Mammary epithelial cell (primary cell): ENCODE measurements at regions not wholly inside any gene's neighbourhood (a gene's known extent, or its start where the extent isn't known, plus 50 kb on each side); places are given as distances from the start of the nearest gene placed in this dataset.

ENCODE experiments used
- EZH2 ChIP-seq: IDR thresholded peaks from 2 replicates; pipeline ENCODE4 v1.6.1; 2012; ENCODE audit warnings: low read length, inconsistent platforms, borderline replicate concordance
- TF ChIP-seq, protein P1 (sequence below), 2 donors: IDR thresholded peaks in 1 of 2; conservative IDR thresholded peaks in 1 of 2; 2 replicates each; pipeline ENCODE4 v1.5.1; 2011 to 2012; ENCODE audit warnings: inconsistent platforms in 2 of 2, low read length in 2 of 2, mild to moderate bottlenecking in 2 of 2, control low read depth in 1 of 2, low read depth in 1 of 2; ENCODE audit not compliant: insufficient read depth in 1 of 2; ENCODE audit errors: extremely low read depth in 1 of 2

DNA sequence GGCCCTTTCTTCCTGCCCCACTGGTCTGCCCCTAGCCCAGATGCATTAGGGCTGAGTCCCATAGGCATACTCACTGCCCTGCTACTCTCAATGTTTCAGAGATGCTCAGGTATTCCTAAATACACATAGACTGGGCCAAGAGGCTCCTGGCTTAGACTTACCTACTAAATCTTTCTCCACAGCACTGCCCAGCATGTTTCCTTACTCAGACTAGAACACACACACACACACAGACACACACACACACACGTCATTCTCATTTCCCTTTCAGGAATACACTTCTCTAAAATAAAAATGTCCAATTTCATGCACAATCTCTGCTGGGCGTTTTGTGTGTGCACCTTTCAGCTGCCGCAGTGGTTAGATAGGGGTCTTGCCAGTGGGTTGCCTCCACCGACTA lies 175.7 kb downstream of the FAM43A start:
- TF ChIP-seq, protein P1, sequence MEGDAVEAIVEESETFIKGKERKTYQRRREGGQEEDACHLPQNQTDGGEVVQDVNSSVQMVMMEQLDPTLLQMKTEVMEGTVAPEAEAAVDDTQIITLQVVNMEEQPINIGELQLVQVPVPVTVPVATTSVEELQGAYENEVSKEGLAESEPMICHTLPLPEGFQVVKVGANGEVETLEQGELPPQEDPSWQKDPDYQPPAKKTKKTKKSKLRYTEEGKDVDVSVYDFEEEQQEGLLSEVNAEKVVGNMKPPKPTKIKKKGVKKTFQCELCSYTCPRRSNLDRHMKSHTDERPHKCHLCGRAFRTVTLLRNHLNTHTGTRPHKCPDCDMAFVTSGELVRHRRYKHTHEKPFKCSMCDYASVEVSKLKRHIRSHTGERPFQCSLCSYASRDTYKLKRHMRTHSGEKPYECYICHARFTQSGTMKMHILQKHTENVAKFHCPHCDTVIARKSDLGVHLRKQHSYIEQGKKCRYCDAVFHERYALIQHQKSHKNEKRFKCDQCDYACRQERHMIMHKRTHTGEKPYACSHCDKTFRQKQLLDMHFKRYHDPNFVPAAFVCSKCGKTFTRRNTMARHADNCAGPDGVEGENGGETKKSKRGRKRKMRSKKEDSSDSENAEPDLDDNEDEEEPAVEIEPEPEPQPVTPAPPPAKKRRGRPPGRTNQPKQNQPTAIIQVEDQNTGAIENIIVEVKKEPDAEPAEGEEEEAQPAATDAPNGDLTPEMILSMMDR (conservative IDR thresholded peaks at IDR 0.05 in 1 of 2, IDR thresholded peaks at IDR 0.05 in 1 of 2; ENCODE audit: extremely low read depth in 1 of 2, insufficient read depth in 1 of 2, low read depth in 1 of 2, low read length in 2 of 2): no peak
- no peak for TF ChIP-seq EZH2
